Loucy (cell line): ENCODE measurements at regions not wholly inside any gene's neighbourhood (a gene's known extent, or its start where the extent isn't known, plus 50 kb on each side); places are given as distances from the start of the nearest gene placed in this dataset.

Source experiments
- H2AFZ ChIP-seq: fragments of 200-600 bp; sonication (generic); 2 replicates; pipeline ENCODE4 v1.6.0; 2016; ENCODE audit warnings: antibody characterized with exemption, mild to moderate bottlenecking, low read length, moderate library complexity
- H3F3A ChIP-seq: fragments of 200-600 bp; 2 replicates; pipeline ENCODE4 v1.6.0; 2016; ENCODE audit warnings: antibody characterized with exemption, low read depth, mild to moderate bottlenecking
- H3K27me3 ChIP-seq: fragments of 200-600 bp; sonication (generic); 2 replicates; pipeline ENCODE4 v1.6.1; 2014; ENCODE audit warnings: low read length, mild to moderate bottlenecking; ENCODE audit not compliant: insufficient read depth, poor library complexity, severe bottlenecking
- H3K36me3 ChIP-seq: fragments of 200-600 bp; sonication (generic); 2 replicates; pipeline ENCODE4 v1.6.1; 2016; ENCODE audit warnings: low read length; ENCODE audit not compliant: insufficient read depth
- H3K4me1 ChIP-seq: fragments of 200-600 bp; sonication (generic); 2 replicates; pipeline ENCODE4 v1.5.1; 2014; ENCODE audit warnings: low read length, mild to moderate bottlenecking; ENCODE audit not compliant: insufficient read depth, poor library complexity, severe bottlenecking
- H3K4me2 ChIP-seq: fragments of 200-600 bp; sonication (generic); 2 replicates; pipeline ENCODE4 v1.6.0; 2014; ENCODE audit warnings: antibody characterized with exemption, low read length, low read depth, mild to moderate bottlenecking; ENCODE audit not compliant: poor library complexity, severe bottlenecking
- H3K4me3 ChIP-seq: fragments of 200-600 bp; sonication (generic); 2 replicates; pipeline ENCODE4 v1.5.1; 2014; ENCODE audit warnings: low read length, mild to moderate bottlenecking, mixed read lengths; ENCODE audit not compliant: poor library complexity, severe bottlenecking
- H3K79me2 ChIP-seq: fragments of 200-600 bp; sonication (generic); 2 replicates; pipeline ENCODE4 v1.6.1; 2014; ENCODE audit warnings: low read length; ENCODE audit not compliant: insufficient read depth
- H3K9ac ChIP-seq: fragments of 200-600 bp; sonication (generic); 2 replicates; pipeline ENCODE4 v1.6.0; 2014; ENCODE audit warnings: mild to moderate bottlenecking, low read depth, low read length, moderate library complexity; ENCODE audit not compliant: poor library complexity, severe bottlenecking
- H3K9me2 ChIP-seq: fragments of 200-600 bp; sonication (generic); replicated peaks from 2 replicates; pipeline ENCODE4 v1.6.1; 2016; ENCODE audit warnings: low read depth, low read length, mixed read lengths
- H3K9me3 ChIP-seq: fragments of 200-600 bp; sonication (generic); 2 replicates; pipeline ENCODE4 v1.6.1; 2014; ENCODE audit warnings: mild to moderate bottlenecking, antibody characterized with exemption, low read length, low read depth; ENCODE audit not compliant: insufficient read depth
- H4K20me1 ChIP-seq: fragments of 200-600 bp; sonication (generic); 2 replicates; pipeline ENCODE4 v1.6.0; 2014; ENCODE audit warnings: antibody characterized with exemption, low read length, mild to moderate bottlenecking; ENCODE audit not compliant: insufficient read depth, poor library complexity, severe bottlenecking
- CTCF ChIP-seq: fragments of 200-600 bp; sonication (generic); conservative IDR thresholded peaks from 2 replicates; pipeline ENCODE4 v1.5.1; 2014; ENCODE audit warnings: mild to moderate bottlenecking, antibody characterized with exemption, low read length
- EZH2phosphoT487 ChIP-seq: fragments of 200-600 bp; IDR thresholded peaks from 2 replicates; pipeline ENCODE4 v1.6.1; 2018; ENCODE audit warnings: antibody characterized with exemption, mild to moderate bottlenecking, moderate library complexity, borderline replicate concordance

GRCh38 chr6:8639928-8640649 is 204.7 kb upstream of the SLC35B3 start:
- Histone ChIP-seq H3K79me2 (no peaks in the 10 kb centered on the region), H3K9me3 (no peaks in the 10 kb centered on the region), H4K20me1 (no peaks in the 10 kb centered on the region), H3K9ac (no peak overlapping the region), H2AFZ (no peak overlapping the region), H3K9me2 (no peaks in the 10 kb centered on the region), H3K4me2 (no peak overlapping the region), H3K4me3 (no peak overlapping the region), H3K27me3 (no peaks in the 10 kb centered on the region), H3F3A (no peaks in the 10 kb centered on the region), H3K4me1 (no peaks in the 10 kb centered on the region), H3K36me3 (no peaks in the 10 kb centered on the region)
- TF ChIP-seq CTCF (no peak), EZH2phosphoT487 (no peak)

GRCh38 chr6:8637896-8638597 is 202.7 kb upstream of the SLC35B3 start:
- H3K4me2 ChIP-seq: no peak overlapping the region
- no peaks in the 10 kb centered on the region for H3K79me2 ChIP-seq
- TF ChIP-seq EZH2phosphoT487 (no peak), CTCF (no peak)
- no peaks in the 10 kb centered on the region for H3K4me1 ChIP-seq
- H3K9me2 ChIP-seq: no peaks in the 10 kb centered on the region
- no peak overlapping the region for H3K4me3 ChIP-seq
- no peaks in the 10 kb centered on the region for H4K20me1 ChIP-seq
- no peaks in the 10 kb centered on the region for H3F3A ChIP-seq
- H3K36me3 ChIP-seq: no peaks in the 10 kb centered on the region
- no peak overlapping the region for H2AFZ ChIP-seq
- H3K9ac ChIP-seq: no peak overlapping the region
- H3K9me3 ChIP-seq: no peaks in the 10 kb centered on the region
- no peaks in the 10 kb centered on the region for H3K27me3 ChIP-seq

- H3K9ac ChIP-seq: no peak overlapping the region
- no peaks in the 10 kb centered on the region for H4K20me1 ChIP-seq
- H3K4me2 ChIP-seq: no peak overlapping the region
- H3K4me1 ChIP-seq: no peaks in the 10 kb centered on the region
- no peak for TF ChIP-seq CTCF
- TF ChIP-seq EZH2phosphoT487: no peak
- no peaks in the 10 kb centered on the region for H3K9me3 ChIP-seq
- no peaks in the 10 kb centered on the region for H3K27me3 ChIP-seq
- no peaks in the 10 kb centered on the region for H3K79me2 ChIP-seq
- H3F3A ChIP-seq: no peaks in the 10 kb centered on the region
- no peaks in the 10 kb centered on the region for H3K9me2 ChIP-seq
- H3K36me3 ChIP-seq: no peaks in the 10 kb centered on the region
- H3K4me3 ChIP-seq: no peak overlapping the region
- H2AFZ ChIP-seq: no peak overlapping the region
These were observed 198.4 kb upstream of the SLC35B3 start for GRCh38 chr6:8633762-8634161.
